K562 (cell line): ENCODE measurements at regions not wholly inside any gene's neighbourhood (a gene's known extent, or its start where the extent isn't known, plus 50 kb on each side); places are given as distances from the start of the nearest gene placed in this dataset.

Experiments used
- ATAC-seq: fragments of 200-7000 bp; cut with Tn5 transposase; 3 replicates; pipeline ENCODE4 v1.9.1; 2020; ENCODE audit warnings: moderate library complexity
- BruUV-seq: library from RNA; stranded (reverse); fragments of 400-500 nt; replicated peaks from 2 replicates; lab custom pipeline; 2021; lab: Mats Ljungman, UMichigan
- CTCF ChIA-PET: fragments of 300-600 bp; formaldehyde crosslinking; extraction: SDS; loops from one replicate; lab custom pipeline; 2021; ENCODE audit warnings: low intra/inter-chr PET ratio; lab: Yijun Ruan, JAX
- POLR2A ChIA-PET: fragments of 300-600, 350-650 bp; sonication (Branson Sonifier 250); formaldehyde crosslinking; extraction: SDS; loops from one replicate; lab custom pipeline; 2021; ENCODE audit warnings: antibody characterized with exemption, inconsistent platforms; lab: Yijun Ruan, JAX
- DNase-seq, 4 experiments: peaks; one replicate each; pipeline versions ENCODE4 v3.0.0 to v3.0.0-alpha.2; 2011 to 2018; ENCODE audit warnings: low spot score in 3 of 4, mixed read lengths in 3 of 4; ENCODE audit errors: extremely low read depth in 1 of 4
- FAIRE-seq: peaks from 2 replicates; lab custom pipeline; 2011; peaks lifted over from hg19 to GRCh38; lab: Jason Lieb, UNC
- H2AFZ ChIP-seq: 2 replicates; pipeline ENCODE4 v1.6.0; 2011; ENCODE audit warnings: low read depth, low read length, control low read depth, inconsistent platforms
- H3K27ac ChIP-seq: fragments of 200-600 bp; 3 replicates; pipeline ENCODE4 v1.8.0; 2011; ENCODE audit warnings: low read depth, mild to moderate bottlenecking, control low read depth, inconsistent platforms, low read length, moderate library complexity, mixed read lengths; ENCODE audit errors: extremely low read depth
- H3K27me3 ChIP-seq, 2 experiments: fragments of 300-600 bp in 1 of 2; 2 replicates in 1 of 2; 3 replicates in 1 of 2; pipeline versions ENCODE4 v1.6.0 to v1.8.0; 2011; ENCODE audit warnings: inconsistent platforms in 2 of 2, low read length in 2 of 2, mild to moderate bottlenecking in 1 of 2, mixed read lengths in 1 of 2, moderate library complexity in 1 of 2; ENCODE audit not compliant: control insufficient read depth in 2 of 2, insufficient read depth in 2 of 2
- H3K36me3 ChIP-seq: fragments of 300-600 bp; 3 replicates; pipeline ENCODE4 v1.8.0; 2011; ENCODE audit warnings: mild to moderate bottlenecking, low read length, inconsistent platforms; ENCODE audit not compliant: control insufficient read depth, insufficient read depth
- H3K4me1 ChIP-seq, 2 experiments: fragments of 200-600 bp in 1 of 2; replicated peaks in 1 of 2; 2 replicates in 1 of 2; 3 replicates in 1 of 2; pipeline versions ENCODE4 v1.5.1 to v1.8.0; 2011; ENCODE audit warnings: inconsistent platforms in 2 of 2, low read length in 2 of 2, mild to moderate bottlenecking in 1 of 2, mixed read lengths in 1 of 2, moderate library complexity in 1 of 2; ENCODE audit not compliant: control insufficient read depth in 2 of 2, insufficient read depth in 2 of 2
- H3K4me2 ChIP-seq: 2 replicates; pipeline ENCODE4 v1.6.1; 2011; ENCODE audit warnings: low read length, control low read depth, inconsistent platforms, mixed read lengths; ENCODE audit not compliant: insufficient read depth
- H3K4me3 ChIP-seq: fragments of 200-600 bp; sonication (generic), shearing (Covaris generic); 2 replicates; pipeline ENCODE4 v1.5.1; 2016; ENCODE audit warnings: control low read depth, inconsistent platforms
- H3K79me2 ChIP-seq: fragments of 200-600 bp; 3 replicates; pipeline ENCODE4 v1.8.0; 2011; ENCODE audit warnings: low read length, inconsistent platforms; ENCODE audit not compliant: control insufficient read depth, insufficient read depth
- H3K9ac ChIP-seq, 2 experiments: 2 replicates each; pipeline versions ENCODE4 v1.6.0 to v1.6.1; 2011; ENCODE audit warnings: low read depth in 2 of 2, low read length in 2 of 2, control low read depth in 1 of 2, inconsistent platforms in 1 of 2, mild to moderate bottlenecking in 1 of 2, mixed read lengths in 1 of 2; ENCODE audit not compliant: insufficient read depth in 1 of 2
- H3K9me1 ChIP-seq: one replicate; pipeline ENCODE4 v1.6.0; 2011; ENCODE audit warnings: inconsistent platforms, mild to moderate bottlenecking, low read length, moderate library complexity; ENCODE audit not compliant: control insufficient read depth, insufficient read depth
- H3K9me3 ChIP-seq: replicated peaks from 2 replicates; pipeline ENCODE4 v1.5.1; 2011; ENCODE audit warnings: low read depth, low read length, inconsistent platforms; ENCODE audit not compliant: control insufficient read depth, insufficient read depth
- H4K20me1 ChIP-seq: replicated peaks from 2 replicates; pipeline ENCODE4 v1.6.1; 2011; ENCODE audit warnings: low read length, inconsistent platforms, mixed read lengths; ENCODE audit not compliant: control insufficient read depth, insufficient read depth
- GTF3C2 ChIP-seq: IDR thresholded peaks from 3 replicates; pipeline ENCODE4 v1.6.1; 2011; ENCODE audit warnings: borderline replicate concordance, mild to moderate bottlenecking, moderate library complexity; ENCODE audit not compliant: insufficient read length; ENCODE audit errors: extremely low read depth
- KDM5B ChIP-seq: fragments of 200-600 bp; sonication (generic); IDR thresholded peaks from 2 replicates; pipeline ENCODE4 v1.6.1; 2012; ENCODE audit warnings: low read depth, mild to moderate bottlenecking, moderate library complexity, low read length, control low read depth, inconsistent platforms; ENCODE audit not compliant: insufficient replicate concordance
- POU5F1 ChIP-seq: fragments of 150-350 bp; IDR thresholded peaks from 2 replicates; pipeline ENCODE4 v1.6.1; 2014; ENCODE audit warnings: borderline replicate concordance, low read length, low read depth, mild to moderate bottlenecking; ENCODE audit not compliant: partially characterized antibody
- SRSF9 ChIP-seq: fragments of 200-400 bp; formaldehyde crosslinking; IDR thresholded peaks from 2 replicates; pipeline ENCODE4 v1.6.1; 2017; ENCODE audit warnings: low read depth, low read length, borderline replicate concordance
- THAP12 ChIP-seq: fragments of 250-450 bp; sonication (Bioruptor Pico); IDR thresholded peaks from 2 replicates; pipeline ENCODE4 v1.9.0; 2021; ENCODE audit warnings: mild to moderate bottlenecking, inconsistent platforms
- ZKSCAN8 ChIP-seq: fragments of 200-800 bp; sonication (Bioruptor generic); IDR thresholded peaks from 2 replicates; pipeline ENCODE4 v1.6.1; 2016; ENCODE audit warnings: missing genetic modification characterization, missing compliant biosample characterization
- ZNF408 ChIP-seq: fragments of 250-450 bp; sonication (Bioruptor Pico); IDR thresholded peaks from 2 replicates; pipeline ENCODE4 v1.4.0; 2020; ENCODE audit warnings: low read depth, mild to moderate bottlenecking, moderate library complexity
- ZNF507 ChIP-seq: conservative IDR thresholded peaks from 2 replicates; pipeline ENCODE4 v1.6.1; 2017; ENCODE audit warnings: missing genetic modification characterization, missing compliant biosample characterization
- WGBS: fragments of 100-300 bp; shearing (Covaris generic); methylation state at CpG from one replicate; pipeline ENCODE4 v1.1.6; 2016; ENCODE audit warnings: low coverage, mixed read lengths; ENCODE audit not compliant: insufficient coverage; ENCODE audit errors: missing lambda C conversion rate; 5-methylcytosine and 5-hydroxymethylcytosine counted together
- in situ Hi-C: fragments of 300-500 bp; cut with MboI; formaldehyde crosslinking; loops from 4 replicates; pipeline ENCODE4 v1.15.0; 2018; ENCODE audit warnings: inconsistent platforms, mixed read lengths
- intact Hi-C: fragments of 100-400 bp; cut with micrococcal nuclease; formaldehyde crosslinking; loops from 2 replicates; pipeline ENCODE4 v1.14.2; 2022

- Histone ChIP-seq H3K9ac (no peak overlapping the region), H3K4me2 (no peak overlapping the region), H3K9me3 (no peaks in the 10 kb centered on the region), H4K20me1 (no peaks in the 10 kb centered on the region), H3K36me3 (no peaks in the 10 kb centered on the region), H3K4me1 (no peaks in the 10 kb centered on the region), H2AFZ (no peak overlapping the region), H3K27me3 (no peaks in the 10 kb centered on the region), H3K79me2 (no peaks in the 10 kb centered on the region), H3K27ac (no peak overlapping the region), H3K9me1 (no peaks in the 10 kb centered on the region), H3K4me3 (no peak overlapping the region)
- no peak for ATAC-seq
- intact Hi-C loops = no loop called here
- in situ Hi-C loops = no loop called here
- no peak for FAIRE-seq
- CTCF ChIA-PET = no interaction called here
- POLR2A ChIA-PET = no interaction called here
- 0% methylated on average over 2 of the region's 2 CpGs for WGBS
- BruUV-seq = no TSS peak
- no peak for DNase-seq
- no peak for TF ChIP-seq GTF3C2
- TF ChIP-seq KDM5B = no peak
- TF ChIP-seq ZKSCAN8 (CRISPR knock-in tag) = no peak
- no peak for TF ChIP-seq POU5F1
- TF ChIP-seq THAP12 (CRISPR knock-in tag) = no peak
- no peak for TF ChIP-seq SRSF9
- TF ChIP-seq ZNF408 = no peak
- TF ChIP-seq ZNF507 (tag) = no peak
These were observed 449.8 kb upstream of the AR start for GRCh38 chrX:67094061-67094460.
